ENCODE measurements at regions not wholly inside any gene's neighbourhood (a gene's known extent, or its start where the extent isn't known, plus 50 kb on each side); places are given as distances from the start of the nearest gene placed in this dataset.
"Not testable (repeated sequence)": the region's sequence is repeated elsewhere in the genome, so short reads cannot be mapped to it uniquely, and the experiment has no call there.

GRCh38 chr2:223181561-223181960, 129.6 kb downstream of the KCNE4 start:
- no peak for DNase-seq

GRCh38 chr2:223182356-223182755, 130.4 kb downstream of the KCNE4 start:
- no peak for DNase-seq

- DNase-seq = no peak
Measured at GRCh38 chr2:223185638-223186037, 133.6 kb downstream of the KCNE4 start.

- DNase-seq = no peak
Measured at GRCh38 chr2:223187256-223187655, 135.3 kb downstream of the KCNE4 start.

DNA sequence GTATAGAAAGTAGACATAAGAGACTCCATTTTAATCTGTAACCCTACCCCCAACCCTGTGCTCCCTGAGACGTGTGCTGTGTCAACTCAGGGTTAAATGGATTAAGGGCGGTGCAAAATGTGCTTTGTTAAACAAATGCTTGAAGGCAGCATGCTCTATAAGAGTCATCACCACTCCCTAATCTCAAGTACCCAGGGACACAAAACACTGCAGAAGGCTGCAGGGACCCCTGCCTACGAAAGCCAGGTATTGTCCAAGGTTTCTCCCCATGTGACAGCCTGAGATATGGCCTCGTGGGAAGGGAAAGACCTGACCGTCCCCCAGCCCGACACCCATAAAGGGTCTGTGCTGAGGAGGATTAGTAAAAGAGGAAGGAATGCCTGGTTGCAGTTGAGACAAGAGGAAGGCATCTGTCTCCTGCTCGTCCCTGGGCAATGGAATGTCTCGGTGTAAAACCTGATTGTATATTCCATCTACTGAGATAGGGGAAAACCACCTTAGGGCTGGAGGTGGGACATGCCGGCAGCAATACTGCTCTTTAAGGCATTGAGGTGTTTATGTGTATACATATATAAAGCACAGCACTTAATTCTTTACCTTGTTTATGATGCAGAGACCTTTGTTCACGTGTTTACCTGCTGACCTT, 138.7 kb downstream of the KCNE4 start:
- DNase-seq = not testable (repeated sequence)

DNA sequence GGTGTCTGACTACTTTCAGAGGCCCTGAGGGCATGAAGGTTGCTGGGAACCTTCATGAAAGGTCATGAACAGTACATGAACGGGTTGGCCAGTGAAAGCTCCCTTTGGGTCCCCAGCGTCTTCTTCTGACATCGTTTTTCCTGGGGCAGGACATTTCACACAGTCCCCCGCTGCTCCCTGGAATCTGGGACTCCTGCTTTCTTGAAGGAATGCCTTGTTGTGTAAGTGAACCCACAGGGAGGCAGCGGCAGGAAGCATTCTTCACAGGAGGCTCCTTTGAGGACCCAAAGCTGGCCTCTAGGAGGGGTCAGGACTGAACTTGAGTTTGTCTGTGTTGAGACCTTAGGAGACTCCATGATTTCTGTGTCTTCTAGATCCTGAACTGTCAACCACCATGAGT, 144.3 kb downstream of the KCNE4 start:
- DNase-seq = no peak

DNA sequence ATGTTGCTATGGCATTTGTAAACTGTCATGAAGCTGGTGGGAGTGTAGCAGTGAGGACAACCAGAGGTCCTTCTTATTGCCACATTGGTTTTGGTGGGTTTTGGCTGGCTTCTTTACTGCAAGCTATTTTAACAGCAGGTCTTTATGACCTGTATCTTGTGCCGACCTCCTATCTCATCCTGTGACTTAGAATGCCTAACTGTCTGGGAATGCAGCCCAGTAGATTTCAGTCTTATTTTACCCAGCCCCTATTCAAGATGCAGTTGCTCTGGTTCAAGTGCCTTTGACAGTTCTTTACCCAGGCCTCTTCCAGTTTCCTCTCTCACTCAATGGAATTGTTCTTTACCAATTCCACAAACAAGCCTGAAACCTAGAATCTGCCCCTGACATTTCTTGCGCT, 145.1 kb downstream of the KCNE4 start:
- DNase-seq = no peak

- DNase-seq = no peak
Measured at GRCh38 chr2:223199531-223200515, 147.8 kb downstream of the KCNE4 start.

GRCh38 chr2:223203971-223204929, 152.3 kb downstream of the KCNE4 start:
- no peak for DNase-seq

GRCh38 chr2:223210489-223210888, 158.5 kb downstream of the KCNE4 start:
- no peak for DNase-seq

GRCh38 chr2:223214394-223215253, 162.6 kb downstream of the KCNE4 start:
- DNase-seq = no peak

DNA sequence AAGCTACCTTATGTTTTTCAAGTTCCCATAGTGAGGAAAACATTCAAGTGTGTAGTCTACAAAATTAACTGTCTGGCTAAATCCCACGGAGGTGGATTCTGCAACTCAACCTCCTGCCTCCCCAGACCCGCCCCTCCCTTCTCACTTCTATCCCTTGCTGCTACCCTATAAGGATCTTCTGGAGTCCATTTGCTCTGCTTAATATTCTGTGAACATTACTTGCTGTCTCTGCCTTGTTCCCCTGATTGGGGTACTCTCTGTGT, 163.2 kb downstream of the KCNE4 start:
- no peak for DNase-seq

GRCh38 chr2:223217373-223217772, 165.4 kb downstream of the KCNE4 start:
- DNase-seq = no peak

DNA sequence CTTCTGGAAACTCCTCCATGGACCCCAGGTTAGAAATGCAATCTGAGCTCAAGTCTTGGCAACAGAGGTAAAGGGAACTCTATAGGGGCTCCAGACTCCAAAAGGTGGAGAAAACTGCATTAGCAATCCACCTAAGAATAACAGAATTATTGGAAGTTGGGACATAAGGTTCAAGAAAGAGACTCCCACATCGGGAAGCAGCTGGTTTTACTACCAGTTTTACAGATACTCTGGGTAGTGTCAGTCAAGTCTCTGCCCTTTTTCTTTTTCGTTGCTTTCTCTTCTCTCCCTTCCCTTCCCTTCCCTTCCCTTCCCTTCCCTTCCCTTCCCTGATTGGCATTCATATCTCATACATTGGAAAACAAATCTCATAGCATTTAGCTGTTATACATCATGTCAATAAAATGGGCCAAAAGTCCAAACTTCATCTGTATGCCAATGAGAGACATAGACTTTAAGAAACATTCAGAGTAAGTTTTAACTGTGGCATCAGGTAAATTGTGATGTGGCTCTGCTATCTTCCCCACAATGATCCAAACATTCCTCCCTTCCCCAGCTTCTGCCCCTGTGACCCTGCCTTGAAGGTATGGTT, 166.7 kb downstream of the KCNE4 start:
- DNase-seq = no peak

DNA sequence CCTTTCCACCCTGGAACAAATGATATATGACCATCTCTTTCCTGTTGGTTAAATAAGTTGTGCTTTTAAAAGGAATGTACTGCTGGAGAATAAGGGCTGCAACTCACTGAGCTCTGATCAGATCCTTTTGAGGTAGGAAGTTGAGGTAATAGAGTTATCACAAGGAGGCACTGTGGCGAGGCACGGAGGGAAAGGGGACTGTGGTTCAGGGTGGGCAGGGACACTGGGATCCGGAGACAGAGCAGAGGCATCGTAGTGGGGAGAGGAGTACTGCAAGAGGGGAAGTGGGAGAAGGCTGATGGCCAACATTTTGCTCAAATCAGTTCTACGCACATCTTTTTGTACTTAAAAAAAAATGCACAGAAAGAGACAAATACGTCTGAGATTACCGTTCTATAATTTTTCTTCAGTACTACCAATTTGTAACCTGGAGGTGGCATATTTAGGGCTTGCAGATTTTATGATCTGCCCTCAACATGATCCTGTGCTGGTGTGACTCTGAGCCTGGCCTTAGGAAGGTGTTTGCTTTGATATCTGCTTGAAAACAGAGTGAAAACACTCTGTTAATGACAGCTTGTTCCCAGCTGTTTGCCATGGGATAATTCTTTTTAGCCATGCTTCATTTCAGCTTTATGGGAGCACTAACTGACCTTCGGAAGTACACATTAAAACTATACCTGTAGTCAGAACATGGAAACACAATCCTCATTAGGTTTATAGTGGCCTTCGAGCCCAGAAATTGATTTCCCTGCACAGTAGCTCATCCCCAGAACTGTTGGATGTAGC, 168.1 kb downstream of the KCNE4 start:
- peak; percentile 20 for DNase-seq

GRCh38 chr2:223220658-223220925, 168.6 kb downstream of the KCNE4 start:
- no peak for DNase-seq

- DNase-seq = no peak
Measured at GRCh38 chr2:223221139-223221835, 169.3 kb downstream of the KCNE4 start.

DNA sequence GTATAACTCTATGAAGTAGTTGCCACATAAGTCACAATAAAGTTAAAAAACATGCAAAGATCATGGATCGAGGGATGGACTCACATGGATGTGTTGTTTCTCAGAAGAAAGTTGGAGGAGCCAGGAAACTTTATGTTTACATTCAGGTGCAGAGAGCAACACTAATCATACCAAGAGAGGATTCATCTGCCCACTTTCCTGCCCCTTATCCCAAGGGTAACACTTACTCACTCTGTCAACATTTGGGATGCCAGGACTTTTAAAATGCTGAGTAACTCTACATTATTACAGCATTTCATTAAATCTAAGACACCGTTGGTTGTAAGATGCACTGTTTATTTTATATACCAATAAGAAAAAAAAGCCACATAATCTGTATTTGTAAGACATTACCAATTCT, 170.4 kb downstream of the KCNE4 start:
- DNase-seq = no peak

DNA sequence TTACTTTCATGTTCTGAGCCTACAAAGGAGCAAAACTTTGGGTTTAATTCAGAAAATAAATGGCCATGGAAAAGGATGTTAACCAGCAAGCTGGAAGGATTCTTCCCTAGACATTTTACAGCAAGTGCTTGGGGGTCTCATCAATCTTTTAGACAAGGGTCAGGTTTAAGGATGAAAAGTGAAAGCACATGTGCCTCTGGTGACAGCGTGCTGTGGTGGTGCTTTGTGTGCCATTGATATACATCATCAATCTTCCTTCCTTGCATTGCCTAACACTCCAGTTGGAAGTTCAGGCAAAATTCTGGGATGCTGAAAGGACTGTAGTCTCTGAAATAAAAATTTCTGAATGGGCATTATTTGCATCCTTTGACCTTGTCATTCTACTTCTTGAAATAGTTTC, 171.2 kb downstream of the KCNE4 start:
- no peak for DNase-seq

DNA sequence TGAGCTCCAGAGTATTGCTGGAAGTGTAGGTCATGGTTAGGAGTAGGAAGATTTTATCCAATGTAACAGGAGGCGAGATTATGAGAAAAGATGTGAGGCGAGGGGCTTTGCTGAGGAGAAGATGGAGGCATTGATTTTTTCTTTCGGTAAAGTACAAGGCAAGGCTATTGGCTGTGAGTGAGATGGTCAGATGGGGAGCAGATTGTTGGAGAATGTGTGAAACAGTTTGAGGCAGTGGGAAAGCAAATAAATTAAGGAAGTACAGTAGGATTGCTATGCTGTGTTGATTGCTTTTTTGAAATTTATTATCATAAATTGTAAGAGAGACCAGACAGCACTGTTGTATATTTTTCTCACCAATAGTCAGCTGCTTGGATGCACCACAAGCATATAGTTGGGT, 173.3 kb downstream of the KCNE4 start:
- DNase-seq = no peak

DNA sequence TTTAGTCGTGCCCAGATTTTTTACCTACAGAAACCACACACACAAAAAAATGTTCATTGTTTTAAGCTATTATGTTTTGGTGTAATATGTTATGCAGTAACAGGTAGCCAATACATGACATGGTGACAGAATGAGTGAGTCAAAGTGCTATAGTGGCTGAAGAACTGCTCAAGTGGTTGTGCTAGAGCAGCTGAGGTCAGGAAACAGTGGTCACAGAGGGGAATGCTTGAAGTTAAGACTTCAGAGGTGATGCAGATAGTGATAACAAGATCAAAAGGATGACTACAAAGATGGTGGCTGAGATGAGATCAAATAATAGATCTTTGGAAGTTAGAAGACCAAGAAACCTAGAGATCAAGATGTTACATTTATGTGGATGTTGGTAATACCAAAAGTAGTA, 174.3 kb downstream of the KCNE4 start:
- no peak for DNase-seq
